Tibial nerve (tissue), 4 donors: ENCODE measurements at regions not wholly inside any gene's neighbourhood (a gene's known extent, or its start where the extent isn't known, plus 50 kb on each side); places are given as distances from the start of the nearest gene placed in this dataset.
A peak's percentile ranks its signal among the peaks of the same experiment; 100 is the strongest.
"Not testable (repeated sequence)": the region's sequence is repeated elsewhere in the genome, so short reads cannot be mapped to it uniquely, and the experiment has no call there.

Experiments
- DNase-seq, 2 donors: peaks; one replicate each; pipeline ENCODE4 v3.0.0-alpha.2; 2019; ENCODE audit warnings: low spot score in 2 of 2
- H3K27ac ChIP-seq, 4 donors: fragments of 200-600 bp; sonication (generic) in 3 of 4; one replicate each; pipeline ENCODE4 v1.5.1; 2017 to 2019; ENCODE audit warnings: mild to moderate bottlenecking in 1 of 4
- H3K27me3 ChIP-seq, 2 donors: fragments of 200-600 bp; sonication (generic) in 1 of 2; one replicate each; pipeline versions ENCODE4 v1.5.1 to v1.6.0; 2017 to 2019
- H3K36me3 ChIP-seq, 3 donors: fragments of 200-600 bp; sonication (generic); one replicate each; pipeline ENCODE4 v1.5.1; 2018 to 2019
- H3K4me1 ChIP-seq, 4 donors: fragments of 200-600 bp; sonication (generic) in 3 of 4; one replicate each; pipeline ENCODE4 v1.5.1; 2017 to 2019
- H3K4me3 ChIP-seq, 4 donors: fragments of 200-600 bp; sonication (generic) in 3 of 4; one replicate each; pipeline ENCODE4 v1.5.1; 2017 to 2019; ENCODE audit warnings: mild to moderate bottlenecking in 1 of 4, moderate library complexity in 1 of 4
- H3K9me3 ChIP-seq, 4 donors: fragments of 200-600 bp; sonication (generic) in 3 of 4; one replicate each; pipeline ENCODE4 v1.5.1; 2017 to 2019
- CTCF ChIP-seq, 5 experiments: fragments of 200-600 bp in 3 of 5; fragments of 450-650 bp in 2 of 5; sonication (generic) in 3 of 5; IDR thresholded peaks; one replicate each; pipeline ENCODE4 v1.5.1; 2016 to 2019; ENCODE audit warnings: antibody characterized with exemption in 5 of 5, mild to moderate bottlenecking in 3 of 5, moderate library complexity in 2 of 5
- EP300 ChIP-seq, 2 donors: sonication (generic); formaldehyde crosslinking; IDR thresholded peaks; one replicate each; pipeline ENCODE4 v1.6.1; 2017; ENCODE audit warnings: antibody characterized with exemption in 2 of 2, mild to moderate bottlenecking in 1 of 2
- POLR2A ChIP-seq, 2 donors: fragments of 450-650 bp; IDR thresholded peaks; one replicate each; pipeline ENCODE4 v1.6.1; 2017; ENCODE audit warnings: antibody characterized with exemption in 2 of 2, mild to moderate bottlenecking in 2 of 2, moderate library complexity in 2 of 2
- WGBS, 2 donors: methylation state at CpG; one replicate each; pipeline ENCODE4 v1.1.5; 2018; 5-methylcytosine and 5-hydroxymethylcytosine counted together

GRCh38 chr6:158900663-158901312 is 81.6 kb upstream of the EZR start:
- Histone ChIP-seq H3K27me3 (no peaks in the 10 kb centered on the region), H3K9me3 (peaks cover 0 to 19% (median 9%) of the 10 kb centered on the region in 4 donors), H3K4me1 (no peaks in the 10 kb centered on the region), H3K4me3 (no peak overlapping the region), H3K27ac (peak overlapping the region in 1 of 4 donors; percentile 54), H3K36me3 (no peaks in the 10 kb centered on the region)
- DNase-seq = peak; percentile 29 to 40
- WGBS, 2 donors = 45 to 47% methylated on average over 4 of the region's 4 CpGs
- no peak for TF ChIP-seq CTCF (IDR thresholded peaks at IDR 0.05)
- no peak for TF ChIP-seq EP300 (IDR thresholded peaks at IDR 0.05)
- TF ChIP-seq POLR2A (IDR thresholded peaks at IDR 0.05) = no peak

- Histone ChIP-seq H3K4me3 (no peak overlapping the region), H3K4me1 (no peaks in the 10 kb centered on the region), H3K27ac (no peak overlapping the region), H3K27me3 (no peaks in the 10 kb centered on the region), H3K9me3 (no peaks in the 10 kb centered on the region), H3K36me3 (no peaks in the 10 kb centered on the region)
- WGBS, 2 donors = 85 to 89% methylated on average over 4 of the region's 4 CpGs
- no peak for DNase-seq
- no peak for TF ChIP-seq EP300 (IDR thresholded peaks at IDR 0.05)
- no peak for TF ChIP-seq CTCF (IDR thresholded peaks at IDR 0.05)
- no peak for TF ChIP-seq POLR2A (IDR thresholded peaks at IDR 0.05)
These were observed 78.1 kb upstream of the EZR start for GRCh38 chr6:158897236-158897635.

- no peak overlapping the region for H3K4me3 ChIP-seq
- H3K27ac ChIP-seq = no peak overlapping the region
- no peaks in the 10 kb centered on the region for H3K9me3 ChIP-seq
- DNase-seq = no peak
- no peaks in the 10 kb centered on the region for H3K36me3 ChIP-seq
- H3K4me1 ChIP-seq = no peaks in the 10 kb centered on the region
- TF ChIP-seq EP300 (IDR thresholded peaks at IDR 0.05) (no peak), CTCF (IDR thresholded peaks at IDR 0.05) (no peak)
- H3K27me3 ChIP-seq = no peaks in the 10 kb centered on the region
- WGBS, 2 donors = 85 to 88% methylated on average over 5 of the region's 5 CpGs
These were observed 76.5 kb upstream of the EZR start for GRCh38 chr6:158895661-158896060.

- Histone ChIP-seq H3K4me3 (no peak overlapping the region), H3K9me3 (no peaks in the 10 kb centered on the region), H3K4me1 (no peaks in the 10 kb centered on the region), H3K36me3 (no peaks in the 10 kb centered on the region), H3K27ac (no peak overlapping the region), H3K27me3 (no peaks in the 10 kb centered on the region)
- TF ChIP-seq CTCF (IDR thresholded peaks at IDR 0.05) (no peak), POLR2A (IDR thresholded peaks at IDR 0.05) (no peak), EP300 (IDR thresholded peaks at IDR 0.05) (no peak)
- DNase-seq = no peak
- 25 to 59% methylated on average over 4 of the region's 4 CpGs for WGBS, 2 donors
These were observed 75.0 kb upstream of the EZR start for GRCh38 chr6:158894193-158894592.

- Histone ChIP-seq H3K27ac (no peak overlapping the region), H3K4me3 (no peak overlapping the region), H3K4me1 (no peaks in the 10 kb centered on the region), H3K27me3 (no peaks in the 10 kb centered on the region), H3K9me3 (no peaks in the 10 kb centered on the region), H3K36me3 (no peaks in the 10 kb centered on the region)
- TF ChIP-seq CTCF (IDR thresholded peaks at IDR 0.05) (no peak), POLR2A (IDR thresholded peaks at IDR 0.05) (no peak), EP300 (IDR thresholded peaks at IDR 0.05) (no peak)
- whole genome bisulfite sequencing, 2 donors = 66 to 72% methylated on average over 3 of the region's 3 CpGs
- no peak for DNase-seq
These were observed 73.1 kb upstream of the EZR start for GRCh38 chr6:158892266-158892665.

- not testable (repeated sequence) for H3K27ac ChIP-seq, DNase-seq, H3K9me3 ChIP-seq, H3K4me3 ChIP-seq, H3K36me3 ChIP-seq, H3K4me1 ChIP-seq, H3K27me3 ChIP-seq
- 95 to 99% methylated on average over 6 of the region's 6 CpGs for WGBS, 2 donors
These were observed 72.4 kb upstream of the EZR start for GRCh38 chr6:158891560-158891959.

GRCh38 chr6:158888171-158888570 is 69.0 kb upstream of the EZR start:
- not testable (repeated sequence) for DNase-seq, H3K27me3 ChIP-seq, H3K9me3 ChIP-seq, H3K36me3 ChIP-seq, H3K27ac ChIP-seq, H3K4me3 ChIP-seq
- 95 to 97% methylated on average over 8 of the region's 8 CpGs for WGBS, 2 donors
- peaks cover 0 to 10% (median 0%) of the 10 kb centered on the region in 4 donors for H3K4me1 ChIP-seq

- not testable (repeated sequence) for DNase-seq, H3K36me3 ChIP-seq, H3K27ac ChIP-seq
These were observed 67.3 kb upstream of the EZR start for GRCh38 chr6:158886346-158886977.

More at GRCh38 chr6:158886346-158886977, 67.3 kb upstream of the EZR start:
- 75 to 80% methylated on average over 15 of the region's 15 CpGs for WGBS, 2 donors
- peaks cover 0 to 10% (median 0%) of the 10 kb centered on the region in 4 donors for H3K4me1 ChIP-seq
- not testable (repeated sequence) for H3K27me3 ChIP-seq, H3K9me3 ChIP-seq, H3K4me3 ChIP-seq
